Neural cell (in vitro differentiated cells): ENCODE measurements at regions not wholly inside any gene's neighbourhood (a gene's known extent, or its start where the extent isn't known, plus 50 kb on each side); places are given as distances from the start of the nearest gene placed in this dataset.

Experiments
- EP300 ChIP-seq: fragments of 450-650 bp; conservative IDR thresholded peaks from 2 replicates; pipeline ENCODE4 v1.6.1; 2014; ENCODE audit warnings: antibody characterized with exemption, mild to moderate bottlenecking, moderate library complexity; ENCODE audit not compliant: poor library complexity, severe bottlenecking
- RAD21 ChIP-seq: fragments of 450-650 bp; conservative IDR thresholded peaks from 2 replicates; pipeline ENCODE4 v1.6.1; 2014; ENCODE audit warnings: antibody characterized with exemption, mild to moderate bottlenecking, moderate library complexity
- TAF1 ChIP-seq: IDR thresholded peaks from 2 replicates; pipeline ENCODE4 v1.6.1; 2012; ENCODE audit warnings: low read depth
- TF ChIP-seq, protein P1 (sequence below): IDR thresholded peaks from 2 replicates; pipeline ENCODE4 v1.6.1; 2012; ENCODE audit warnings: borderline replicate concordance
- TF ChIP-seq, protein P2 (sequence below): fragments of 450-650 bp; IDR thresholded peaks from 2 replicates; pipeline ENCODE4 v1.5.1; 2014; ENCODE audit warnings: antibody characterized with exemption, mild to moderate bottlenecking, moderate library complexity; ENCODE audit not compliant: poor library complexity, severe bottlenecking

DNA sequence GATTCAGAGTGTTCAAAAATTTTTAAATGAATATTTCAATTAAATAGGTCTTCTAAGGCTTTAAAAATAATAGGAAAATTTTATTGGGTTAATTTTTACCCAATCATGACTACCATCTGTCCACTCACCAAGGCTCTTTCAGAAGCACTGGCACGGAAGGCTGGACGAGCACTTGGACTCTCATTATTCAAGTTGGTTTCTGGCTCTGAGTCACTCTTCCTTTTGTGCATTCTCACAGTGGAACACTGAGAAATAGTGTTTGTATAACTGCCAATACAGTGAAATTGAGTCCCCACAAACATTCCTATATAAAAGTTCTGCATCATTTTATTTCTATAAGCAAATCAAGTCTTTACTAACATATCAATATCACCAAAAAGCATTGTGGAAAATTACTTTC lies 1149.0 kb downstream of the EFNA5 start:
- TF ChIP-seq, protein P1, sequence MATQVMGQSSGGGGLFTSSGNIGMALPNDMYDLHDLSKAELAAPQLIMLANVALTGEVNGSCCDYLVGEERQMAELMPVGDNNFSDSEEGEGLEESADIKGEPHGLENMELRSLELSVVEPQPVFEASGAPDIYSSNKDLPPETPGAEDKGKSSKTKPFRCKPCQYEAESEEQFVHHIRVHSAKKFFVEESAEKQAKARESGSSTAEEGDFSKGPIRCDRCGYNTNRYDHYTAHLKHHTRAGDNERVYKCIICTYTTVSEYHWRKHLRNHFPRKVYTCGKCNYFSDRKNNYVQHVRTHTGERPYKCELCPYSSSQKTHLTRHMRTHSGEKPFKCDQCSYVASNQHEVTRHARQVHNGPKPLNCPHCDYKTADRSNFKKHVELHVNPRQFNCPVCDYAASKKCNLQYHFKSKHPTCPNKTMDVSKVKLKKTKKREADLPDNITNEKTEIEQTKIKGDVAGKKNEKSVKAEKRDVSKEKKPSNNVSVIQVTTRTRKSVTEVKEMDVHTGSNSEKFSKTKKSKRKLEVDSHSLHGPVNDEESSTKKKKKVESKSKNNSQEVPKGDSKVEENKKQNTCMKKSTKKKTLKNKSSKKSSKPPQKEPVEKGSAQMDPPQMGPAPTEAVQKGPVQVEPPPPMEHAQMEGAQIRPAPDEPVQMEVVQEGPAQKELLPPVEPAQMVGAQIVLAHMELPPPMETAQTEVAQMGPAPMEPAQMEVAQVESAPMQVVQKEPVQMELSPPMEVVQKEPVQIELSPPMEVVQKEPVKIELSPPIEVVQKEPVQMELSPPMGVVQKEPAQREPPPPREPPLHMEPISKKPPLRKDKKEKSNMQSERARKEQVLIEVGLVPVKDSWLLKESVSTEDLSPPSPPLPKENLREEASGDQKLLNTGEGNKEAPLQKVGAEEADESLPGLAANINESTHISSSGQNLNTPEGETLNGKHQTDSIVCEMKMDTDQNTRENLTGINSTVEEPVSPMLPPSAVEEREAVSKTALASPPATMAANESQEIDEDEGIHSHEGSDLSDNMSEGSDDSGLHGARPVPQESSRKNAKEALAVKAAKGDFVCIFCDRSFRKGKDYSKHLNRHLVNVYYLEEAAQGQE = no peak
- TF ChIP-seq, protein P2, sequence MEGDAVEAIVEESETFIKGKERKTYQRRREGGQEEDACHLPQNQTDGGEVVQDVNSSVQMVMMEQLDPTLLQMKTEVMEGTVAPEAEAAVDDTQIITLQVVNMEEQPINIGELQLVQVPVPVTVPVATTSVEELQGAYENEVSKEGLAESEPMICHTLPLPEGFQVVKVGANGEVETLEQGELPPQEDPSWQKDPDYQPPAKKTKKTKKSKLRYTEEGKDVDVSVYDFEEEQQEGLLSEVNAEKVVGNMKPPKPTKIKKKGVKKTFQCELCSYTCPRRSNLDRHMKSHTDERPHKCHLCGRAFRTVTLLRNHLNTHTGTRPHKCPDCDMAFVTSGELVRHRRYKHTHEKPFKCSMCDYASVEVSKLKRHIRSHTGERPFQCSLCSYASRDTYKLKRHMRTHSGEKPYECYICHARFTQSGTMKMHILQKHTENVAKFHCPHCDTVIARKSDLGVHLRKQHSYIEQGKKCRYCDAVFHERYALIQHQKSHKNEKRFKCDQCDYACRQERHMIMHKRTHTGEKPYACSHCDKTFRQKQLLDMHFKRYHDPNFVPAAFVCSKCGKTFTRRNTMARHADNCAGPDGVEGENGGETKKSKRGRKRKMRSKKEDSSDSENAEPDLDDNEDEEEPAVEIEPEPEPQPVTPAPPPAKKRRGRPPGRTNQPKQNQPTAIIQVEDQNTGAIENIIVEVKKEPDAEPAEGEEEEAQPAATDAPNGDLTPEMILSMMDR = no peak
- TF ChIP-seq TAF1 (no peak), EP300 (no peak), RAD21 (no peak)
